SH-SY5Y (cell line): ENCODE measurements at regions not wholly inside any gene's neighbourhood (a gene's known extent, or its start where the extent isn't known, plus 50 kb on each side); places are given as distances from the start of the nearest gene placed in this dataset.

Experiments
- GATA2 ChIP-seq: IDR thresholded peaks from 2 replicates; pipeline ENCODE4 v1.6.1; 2011; ENCODE audit warnings: mild to moderate bottlenecking, low read depth, low read length
- GATA3 ChIP-seq: IDR thresholded peaks from 2 replicates; pipeline ENCODE4 v1.6.1; 2011; ENCODE audit warnings: low read depth, mild to moderate bottlenecking, low read length, moderate library complexity

- no peak for TF ChIP-seq GATA2
- TF ChIP-seq GATA3 = no peak
These were observed 272.6 kb upstream of the HAND2 start for GRCh38 chr4:173802662-173803022.
